IMR-90 (cell line): ENCODE measurements at regions not wholly inside any gene's neighbourhood (a gene's known extent, or its start where the extent isn't known, plus 50 kb on each side); places are given as distances from the start of the nearest gene placed in this dataset.

Source experiments
- ATAC-seq: fragments of 200-7000 bp; cut with Tn5 transposase; 2 replicates; pipeline ENCODE4 v1.9.1; 2020; ENCODE audit warnings: low read depth, mild to moderate bottlenecking, moderate library complexity
- BruUV-seq: library from RNA; stranded (reverse); fragments of 400-500 nt; replicated peaks from 2 replicates; lab custom pipeline; 2021; lab: Mats Ljungman, UMichigan
- CTCF ChIA-PET: fragments of 300-600 bp; formaldehyde crosslinking; extraction: SDS; loops from one replicate; lab custom pipeline; 2021; ENCODE audit warnings: antibody characterized with exemption; lab: Yijun Ruan, JAX
- POLR2A ChIA-PET: fragments of 300-600 bp; sonication (Branson Sonifier 250); formaldehyde crosslinking; loops from one replicate; lab custom pipeline; 2022; ENCODE audit warnings: antibody characterized with exemption; ENCODE audit not compliant: unreplicated experiment; lab: Charles Lee
- DNase-seq: peaks from one replicate; pipeline ENCODE4 v3.0.0; 2013
- H2AFZ ChIP-seq: replicated peaks from 2 replicates; pipeline ENCODE3; 2013; ENCODE audit warnings: low read length, mild to moderate bottlenecking; ENCODE audit not compliant: poor library complexity
- H2AK5ac ChIP-seq: 2 replicates; pipeline ENCODE4 v1.6.1; 2013; ENCODE audit warnings: low read depth, low read length, inconsistent platforms
- H2AK9ac ChIP-seq: replicated peaks from 2 replicates; pipeline ENCODE3; 2013; ENCODE audit warnings: mild to moderate bottlenecking, low read depth, low read length, moderate library complexity; ENCODE audit not compliant: poor library complexity
- H2BK120ac ChIP-seq: 2 replicates; pipeline ENCODE4 v1.6.1; 2013; ENCODE audit warnings: low read depth, low read length, inconsistent platforms
- H2BK15ac ChIP-seq: 3 replicates; pipeline ENCODE4 v1.6.1; 2013; ENCODE audit warnings: low read depth, low read length, inconsistent platforms
- H2BK20ac ChIP-seq: 2 replicates; pipeline ENCODE4 v1.6.1; 2013; ENCODE audit warnings: low read depth, mild to moderate bottlenecking, inconsistent platforms, low read length, moderate library complexity
- H2BK5ac ChIP-seq: 2 replicates; pipeline ENCODE4 v1.6.1; 2013; ENCODE audit warnings: mild to moderate bottlenecking, low read depth, low read length, inconsistent platforms; ENCODE audit not compliant: poor library complexity, severe bottlenecking
- H3K14ac ChIP-seq: replicated peaks from 2 replicates; pipeline ENCODE4 v1.6.1; 2013; ENCODE audit warnings: low read depth, low read length, inconsistent platforms
- H3K18ac ChIP-seq: 2 replicates; pipeline ENCODE4 v1.6.1; 2013; ENCODE audit warnings: low read depth, low read length, control low read depth
- H3K23ac ChIP-seq: 2 replicates; pipeline ENCODE4 v1.6.1; 2013; ENCODE audit warnings: low read depth, low read length, inconsistent platforms
- H3K27ac ChIP-seq: 2 replicates; pipeline ENCODE4 v1.5.1; 2013; ENCODE audit warnings: mild to moderate bottlenecking, control low read depth, low read length; ENCODE audit not compliant: insufficient read depth
- H3K27me3 ChIP-seq: 2 replicates; pipeline ENCODE4 v1.6.1; 2013; ENCODE audit warnings: low read length; ENCODE audit not compliant: control insufficient read depth, insufficient read depth
- H3K36me3 ChIP-seq: 2 replicates; pipeline ENCODE4 v1.6.1; 2013; ENCODE audit warnings: low read length, mixed read lengths; ENCODE audit not compliant: control insufficient read depth, insufficient read depth
- H3K4ac ChIP-seq: 2 replicates; pipeline ENCODE4 v1.6.1; 2013; ENCODE audit warnings: low read depth, low read length, inconsistent platforms
- H3K4me1 ChIP-seq: 2 replicates; pipeline ENCODE4 v1.6.1; 2013; ENCODE audit warnings: low read length, mixed read lengths; ENCODE audit not compliant: control insufficient read depth, insufficient read depth
- H3K4me2 ChIP-seq: 2 replicates; pipeline ENCODE4 v1.6.1; 2013; ENCODE audit warnings: low read depth, mild to moderate bottlenecking, control low read depth, low read length, moderate library complexity
- H3K4me3 ChIP-seq: 2 replicates; pipeline ENCODE4 v1.5.1; 2013; ENCODE audit warnings: low read depth, mild to moderate bottlenecking, control low read depth, low read length, moderate library complexity; ENCODE audit not compliant: insufficient read depth
- H3K56ac ChIP-seq: 2 replicates; pipeline ENCODE4 v1.6.1; 2013; ENCODE audit warnings: low read length, inconsistent platforms; ENCODE audit not compliant: insufficient read depth; ENCODE audit errors: extremely low read depth
- H3K79me1 ChIP-seq, 2 experiments: 2 replicates each; pipeline ENCODE4 v1.6.1; 2013; ENCODE audit warnings: low read length in 2 of 2, inconsistent platforms in 1 of 2, low read depth in 1 of 2
- H3K9ac ChIP-seq: 2 replicates; pipeline ENCODE4 v1.6.1; 2013; ENCODE audit warnings: low read depth, low read length, control low read depth
- H3K9me1 ChIP-seq: 2 replicates; pipeline ENCODE4 v1.6.1; 2013; ENCODE audit warnings: low read length, inconsistent platforms; ENCODE audit not compliant: insufficient read depth
- H3K9me3 ChIP-seq: 2 replicates; pipeline ENCODE4 v1.6.1; 2013; ENCODE audit warnings: low read length; ENCODE audit not compliant: control insufficient read depth, insufficient read depth
- H4K20me1 ChIP-seq: 2 replicates; pipeline ENCODE4 v1.6.1; 2013; ENCODE audit warnings: low read length, inconsistent platforms; ENCODE audit not compliant: insufficient read depth
- H4K5ac ChIP-seq: 2 replicates; pipeline ENCODE4 v1.6.1; 2013; ENCODE audit warnings: mild to moderate bottlenecking, low read depth, low read length, control low read depth
- H4K8ac ChIP-seq, 2 experiments: 2 replicates each; pipeline ENCODE4 v1.6.1; 2013; ENCODE audit warnings: low read depth in 2 of 2, low read length in 2 of 2, control low read depth in 1 of 2, inconsistent platforms in 1 of 2
- H4K91ac ChIP-seq: 2 replicates; pipeline ENCODE4 v1.6.1; 2013; ENCODE audit warnings: low read depth, low read length, inconsistent platforms; ENCODE audit not compliant: insufficient read depth
- BHLHE40 ChIP-seq: fragments of 150-350 bp; IDR thresholded peaks from 2 replicates; pipeline ENCODE4 v1.6.1; 2016; ENCODE audit warnings: mild to moderate bottlenecking, low read depth, low read length
- CEBPB ChIP-seq: IDR thresholded peaks from 2 replicates; pipeline ENCODE4 v1.6.1; 2012; ENCODE audit warnings: low read depth, low read length, improper control_type of control experiment
- CTCF ChIP-seq: conservative IDR thresholded peaks from 2 replicates; pipeline ENCODE4 v1.5.1; 2012; ENCODE audit warnings: mild to moderate bottlenecking, low read depth, low read length, improper control_type of control experiment
- ELK1 ChIP-seq: fragments of 150-350 bp; IDR thresholded peaks from 2 replicates; pipeline ENCODE4 v1.6.1; 2016; ENCODE audit warnings: low read depth, mild to moderate bottlenecking, low read length, moderate library complexity, borderline replicate concordance
- FOS ChIP-seq: fragments of 150-350 bp; IDR thresholded peaks from 2 replicates; pipeline ENCODE4 v1.6.1; 2016; ENCODE audit warnings: low read depth, low read length
- MAFK ChIP-seq: IDR thresholded peaks from 2 replicates; pipeline ENCODE4 v1.6.1; 2012; ENCODE audit warnings: low read depth, low read length, improper control_type of control experiment
- WGBS, 2 experiments: methylation state at CpG; one replicate each; pipeline versions ENCODE4 v1.1.5 to v1.1.7; 2013; ENCODE audit warnings: missing lambda C conversion rate in 2 of 2; ENCODE audit not compliant: insufficient read length in 1 of 2; ENCODE audit errors: extremely low coverage in 2 of 2; 5-methylcytosine and 5-hydroxymethylcytosine counted together
- dilution Hi-C: fragments of 300-500 bp; cut with HindIII; formaldehyde crosslinking; loops from one replicate; pipeline ENCODE4 v1.14.3; 2018; ENCODE audit warnings: low sequenced_read_pairs; ENCODE audit not compliant: unreplicated experiment
- in situ Hi-C: fragments of 300-500 bp; cut with MboI; formaldehyde crosslinking; loops from 3 replicates; pipeline ENCODE4 v1.14.3; 2019; ENCODE audit warnings: low sequenced_read_pairs, inconsistent platforms, mixed read lengths
- intact Hi-C: fragments of 100-400 bp; cut with micrococcal nuclease; formaldehyde crosslinking; loops from 2 replicates; pipeline ENCODE4 v1.10.0; 2022

GRCh38 chr10:78852466-78853240, 216.1 kb upstream of the ZMIZ1 start (continued):
- no peak for TF ChIP-seq MAFK

GRCh38 chr10:78853864-78854263, 214.9 kb upstream of the ZMIZ1 start:
- H4K8ac ChIP-seq: no peak overlapping the region
- no peak overlapping the region for H3K9ac ChIP-seq
- no peak overlapping the region for H3K4me3 ChIP-seq
- no peak overlapping the region for H2AK5ac ChIP-seq
- no CpG with 5 or more reads among the region's 4 CpGs for WGBS, 2 experiments
- ATAC-seq (no peak), DNase-seq (no peak)
- no peak overlapping the region for H2BK5ac ChIP-seq
- no peaks in the 10 kb centered on the region for H4K20me1 ChIP-seq
- no peak overlapping the region for H4K91ac ChIP-seq
- H2AK9ac ChIP-seq: no peak overlapping the region
- H4K5ac ChIP-seq: no peak overlapping the region
- no peaks in the 10 kb centered on the region for H3K9me3 ChIP-seq
- no peak overlapping the region for H3K4me2 ChIP-seq
- H2BK120ac ChIP-seq: no peak overlapping the region
- intact Hi-C loops (no loop called here), dilution Hi-C loops (no loop called here), in situ Hi-C loops (no loop called here)
- H3K14ac ChIP-seq: no peak overlapping the region
- H3K27ac ChIP-seq: no peak overlapping the region
- no peak overlapping the region for H3K56ac ChIP-seq
- BruUV-seq: no TSS peak
- H3K4me1 ChIP-seq: peaks cover 2% of the 10 kb centered on the region; the same call in 1 of the 2 replicates
- H3K4ac ChIP-seq: no peak overlapping the region
- H2BK20ac ChIP-seq: no peak overlapping the region
- no peak overlapping the region for H3K23ac ChIP-seq
- H3K18ac ChIP-seq: no peak overlapping the region
- H2BK15ac ChIP-seq: no peak overlapping the region
- peaks cover 21% of the 10 kb centered on the region for H3K27me3 ChIP-seq
- ChIA-PET POLR2A (no interaction called here), CTCF (no interaction called here)
- H2AFZ ChIP-seq: no peak overlapping the region
- TF ChIP-seq CTCF (no peak), MAFK (no peak), FOS (no peak), BHLHE40 (no peak), CEBPB (peak; percentile 28; the same call in 1 of the 2 replicates), ELK1 (no peak)
- H3K9me1 ChIP-seq: no peaks in the 10 kb centered on the region; the same call in none of the 2 replicates
- H3K79me1 ChIP-seq: no peaks in the 10 kb centered on the region
- H3K36me3 ChIP-seq: no peaks in the 10 kb centered on the region
